Body of pancreas (tissue), 4 donors: ENCODE measurements at regions not wholly inside any gene's neighbourhood (a gene's known extent, or its start where the extent isn't known, plus 50 kb on each side); places are given as distances from the start of the nearest gene placed in this dataset.

ENCODE experiments used
- ATAC-seq: fragments of 150-250 bp; one replicate; pipeline ENCODE4 v1.9.1; 2016
- DNase-seq, 4 donors: peaks; one replicate each; pipeline ENCODE4 v3.0.0-alpha.2; 2019
- H3K27ac ChIP-seq, 4 donors: fragments of 200-600 bp; sonication (generic); 1 replicate in 3 of 4; 2 replicates in 1 of 4; pipeline versions ENCODE4 v1.5.1 to v1.6.1; 2016 to 2019; ENCODE audit warnings: mild to moderate bottlenecking in 1 of 4, mixed read lengths in 1 of 4, moderate library complexity in 1 of 4
- H3K27me3 ChIP-seq, 2 donors: fragments of 200-600 bp; sonication (generic); one replicate each; pipeline ENCODE4 v1.6.0; 2016; ENCODE audit warnings: mild to moderate bottlenecking in 1 of 2
- H3K36me3 ChIP-seq, 2 donors: fragments of 200-600 bp; sonication (generic); replicated peaks in 1 of 2; 2 replicates each; pipeline ENCODE4 v1.5.1; 2016; ENCODE audit warnings: low read depth in 2 of 2; ENCODE audit not compliant: insufficient read depth in 1 of 2
- H3K4me1 ChIP-seq: fragments of 200-600 bp; sonication (generic); one replicate; pipeline ENCODE4 v1.6.0; 2016
- H3K4me3 ChIP-seq, 2 donors: fragments of 200-600 bp; sonication (generic); 1 replicate in 1 of 2; 2 replicates in 1 of 2; pipeline ENCODE4 v1.5.1; 2016 to 2019
- H3K9me3 ChIP-seq, 3 donors: fragments of 200-600 bp; sonication (generic); 1 replicate in 2 of 3; 2 replicates in 1 of 3; pipeline ENCODE4 v1.5.1; 2016
- CTCF ChIP-seq, 7 experiments: fragments of 450-650 bp in 4 of 7; fragments of 200-600 bp in 3 of 7; sonication (generic) in 3 of 7; IDR thresholded peaks; one replicate each; pipeline ENCODE4 v1.5.1; 2016 to 2019; ENCODE audit warnings: antibody characterized with exemption in 7 of 7
- POLR2A ChIP-seq, 3 donors: fragments of 450-650 bp; IDR thresholded peaks; one replicate each; pipeline ENCODE4 v1.6.1; 2016; ENCODE audit warnings: antibody characterized with exemption in 3 of 3, mild to moderate bottlenecking in 2 of 3
- WGBS, 2 donors: methylation state at CpG; one replicate each; pipeline ENCODE4 v1.1.5; 2017; 5-methylcytosine and 5-hydroxymethylcytosine counted together
- intact Hi-C: fragments of 100-400 bp; cut with DNase I; formaldehyde crosslinking; loops from one replicate; pipeline ENCODE4 v1.15.1; 2023

- H3K4me3 ChIP-seq: no peak overlapping the region
- no peaks in the 10 kb centered on the region for H3K36me3 ChIP-seq
- ATAC-seq (no peak), DNase-seq (no peak)
- H3K9me3 ChIP-seq: peaks cover 0 to 11% (median 0%) of the 10 kb centered on the region in 3 donors
- no peaks in the 10 kb centered on the region for H3K27me3 ChIP-seq
- H3K4me1 ChIP-seq: no peaks in the 10 kb centered on the region
- TF ChIP-seq POLR2A (IDR thresholded peaks at IDR 0.05) (no peak), CTCF (IDR thresholded peaks at IDR 0.05) (no peak)
- intact Hi-C loops: no loop called here
- no peak overlapping the region for H3K27ac ChIP-seq
- 57 to 60% methylated on average over 1 of the region's 1 CpG for WGBS, 2 donors
Observed at GRCh38 chr6:153412519-153412918, 281.4 kb upstream of the RGS17 start.

GRCh38 chr6:153411070-153411648 lies 280.1 kb upstream of the RGS17 start:
- Histone ChIP-seq H3K4me1 (no peaks in the 10 kb centered on the region), H3K27me3 (no peaks in the 10 kb centered on the region), H3K4me3 (no peak overlapping the region), H3K27ac (no peak overlapping the region), H3K9me3 (peaks cover 0 to 11% (median 0%) of the 10 kb centered on the region in 3 donors), H3K36me3 (no peaks in the 10 kb centered on the region)
- WGBS, 2 donors: 50 to 79% methylated on average over 3 of the region's 3 CpGs
- intact Hi-C loops: no loop called here
- DNase-seq (no peak), ATAC-seq (no peak)
- TF ChIP-seq CTCF (IDR thresholded peaks at IDR 0.05) (no peak), POLR2A (IDR thresholded peaks at IDR 0.05) (no peak)

- intact Hi-C loops: no loop called here
- no peak for TF ChIP-seq POLR2A (IDR thresholded peaks at IDR 0.05)
- no peak for TF ChIP-seq CTCF (IDR thresholded peaks at IDR 0.05)
Observed at GRCh38 chr6:153405931-153406330, 274.8 kb upstream of the RGS17 start.

GRCh38 chr6:153401751-153402150 lies 270.7 kb upstream of the RGS17 start:
- ATAC-seq: no peak
- Histone ChIP-seq H3K9me3 (no peaks in the 10 kb centered on the region), H3K4me3 (no peak overlapping the region), H3K4me1 (no peaks in the 10 kb centered on the region), H3K36me3 (no peaks in the 10 kb centered on the region), H3K27ac (no peak overlapping the region), H3K27me3 (no peaks in the 10 kb centered on the region)
- TF ChIP-seq CTCF (IDR thresholded peaks at IDR 0.05): no peak
- TF ChIP-seq POLR2A (IDR thresholded peaks at IDR 0.05): no peak
- intact Hi-C loops: no loop called here
- DNase-seq: no peak
- 67 to 71% methylated on average over 2 of the region's 2 CpGs for WGBS, 2 donors

More at GRCh38 chr6:153405931-153406330, 274.8 kb upstream of the RGS17 start:
- DNase-seq (no peak), ATAC-seq (no peak)
- no peak overlapping the region for H3K4me3 ChIP-seq
- H3K4me1 ChIP-seq: no peaks in the 10 kb centered on the region
- WGBS, 2 donors: 62 to 72% methylated on average over 4 of the region's 4 CpGs
- H3K9me3 ChIP-seq: no peaks in the 10 kb centered on the region
- H3K27ac ChIP-seq: no peak overlapping the region
- no peaks in the 10 kb centered on the region for H3K27me3 ChIP-seq
- no peaks in the 10 kb centered on the region for H3K36me3 ChIP-seq

GRCh38 chr6:153392156-153392555 lies 261.1 kb upstream of the RGS17 start:
- 63 to 75% methylated on average over 4 of the region's 4 CpGs for WGBS, 2 donors
- no peak overlapping the region for H3K27ac ChIP-seq
- ATAC-seq: no peak
- TF ChIP-seq CTCF (IDR thresholded peaks at IDR 0.05): no peak
- no peak for TF ChIP-seq POLR2A (IDR thresholded peaks at IDR 0.05)
- peaks cover 0 to 7% (median 0%) of the 10 kb centered on the region in 3 donors for H3K9me3 ChIP-seq
- no peak overlapping the region for H3K4me3 ChIP-seq
- intact Hi-C loops: no loop called here
- no peaks in the 10 kb centered on the region for H3K4me1 ChIP-seq
- no peak for DNase-seq
- H3K27me3 ChIP-seq: no peaks in the 10 kb centered on the region
- H3K36me3 ChIP-seq: no peaks in the 10 kb centered on the region
